GM19035 (cell line): ENCODE measurements at regions not wholly inside any gene's neighbourhood (a gene's known extent, or its start where the extent isn't known, plus 50 kb on each side); places are given as distances from the start of the nearest gene placed in this dataset.

Source experiments
- ATAC-seq: cut with Tn5 transposase; IDR thresholded peaks from one replicate; pipeline ENCODE4 v1.9.1; 2021; ENCODE audit not compliant: unreplicated experiment

GRCh38 chr13:31081316-31081715 lies 80.4 kb downstream of the HSPH1 start:
- ATAC-seq: peak; percentile 66

DNA sequence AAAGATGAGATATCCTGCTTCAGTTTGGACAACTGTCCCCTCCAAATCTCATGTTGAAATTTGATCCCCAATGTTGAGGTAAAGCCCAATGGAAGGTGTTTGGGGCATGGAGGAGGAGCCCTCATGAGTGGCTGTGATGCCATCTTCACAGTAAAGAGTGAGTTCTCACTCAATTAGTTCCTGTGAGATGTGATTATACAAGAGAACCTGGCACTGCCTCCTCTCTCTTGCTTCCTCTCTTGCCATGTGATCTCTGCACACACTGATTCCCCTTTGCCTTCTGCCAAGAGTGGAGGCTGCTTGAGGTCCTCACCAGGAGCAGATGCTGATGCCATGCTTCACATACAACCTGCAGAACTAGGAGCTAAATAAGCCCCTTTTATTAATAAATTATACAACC lies 86.9 kb downstream of the HSPH1 start:
- ATAC-seq: no peak

DNA sequence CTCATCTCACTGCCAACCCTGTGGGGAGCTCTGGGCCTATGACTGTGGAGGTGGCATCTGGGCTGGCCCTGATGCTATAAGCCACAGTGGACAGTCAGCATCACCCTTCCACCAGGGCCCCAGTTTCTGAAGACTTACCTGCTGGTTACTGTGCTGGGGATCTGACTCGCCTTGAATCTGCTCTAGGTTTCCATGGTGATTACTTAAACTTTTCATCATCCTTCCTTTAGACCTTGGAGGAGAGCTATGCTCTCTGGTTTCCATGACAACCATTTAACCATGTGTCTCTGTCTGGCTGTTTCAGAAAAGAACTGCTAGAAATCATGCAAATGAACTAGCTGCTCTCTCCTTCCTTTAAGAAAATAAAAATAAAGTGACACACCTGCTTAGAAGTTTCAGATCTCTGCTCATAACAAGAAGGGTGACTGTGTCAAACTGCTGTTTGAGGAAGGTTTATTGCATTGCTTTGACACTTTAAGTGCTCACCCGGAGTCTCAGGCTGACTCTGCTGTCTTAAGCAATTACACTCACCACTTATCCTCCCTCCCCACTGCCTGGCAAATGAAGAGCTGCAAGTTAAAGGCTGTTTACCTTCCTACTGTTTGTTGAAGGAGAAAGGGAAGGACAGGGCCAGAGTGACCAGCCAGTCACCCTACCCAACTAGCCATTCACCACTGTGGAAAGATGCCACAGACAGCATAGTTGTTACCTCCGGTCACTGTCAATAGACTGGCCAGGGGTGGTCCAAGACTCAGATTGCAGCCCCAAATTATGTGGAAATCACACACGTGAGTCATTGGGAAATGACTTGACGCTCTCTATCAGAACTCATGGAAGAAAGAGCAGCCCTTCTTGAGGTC lies 87.6 kb downstream of the HSPH1 start:
- ATAC-seq: peak; percentile 94

- no peak for ATAC-seq
Measured at GRCh38 chr13:31072041-31072440, 89.7 kb downstream of the HSPH1 start.

- no peak for ATAC-seq
Measured at GRCh38 chr13:31069808-31070534, 91.7 kb downstream of the HSPH1 start.

DNA sequence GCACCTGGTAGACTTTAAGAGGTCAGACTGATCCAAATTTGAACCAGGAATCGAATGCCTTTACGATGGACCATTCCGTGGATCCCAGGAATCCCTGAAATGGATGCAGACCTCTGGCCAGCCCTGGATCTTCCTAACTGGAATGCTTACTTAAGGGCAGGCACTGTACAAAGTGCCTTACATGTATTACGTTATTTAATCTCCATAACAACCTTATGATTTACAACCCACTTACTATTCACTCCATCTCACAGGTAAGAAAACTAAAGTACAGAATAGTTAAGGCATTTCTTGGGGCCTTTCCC lies 93.6 kb downstream of the HSPH1 start:
- no peak for ATAC-seq

DNA sequence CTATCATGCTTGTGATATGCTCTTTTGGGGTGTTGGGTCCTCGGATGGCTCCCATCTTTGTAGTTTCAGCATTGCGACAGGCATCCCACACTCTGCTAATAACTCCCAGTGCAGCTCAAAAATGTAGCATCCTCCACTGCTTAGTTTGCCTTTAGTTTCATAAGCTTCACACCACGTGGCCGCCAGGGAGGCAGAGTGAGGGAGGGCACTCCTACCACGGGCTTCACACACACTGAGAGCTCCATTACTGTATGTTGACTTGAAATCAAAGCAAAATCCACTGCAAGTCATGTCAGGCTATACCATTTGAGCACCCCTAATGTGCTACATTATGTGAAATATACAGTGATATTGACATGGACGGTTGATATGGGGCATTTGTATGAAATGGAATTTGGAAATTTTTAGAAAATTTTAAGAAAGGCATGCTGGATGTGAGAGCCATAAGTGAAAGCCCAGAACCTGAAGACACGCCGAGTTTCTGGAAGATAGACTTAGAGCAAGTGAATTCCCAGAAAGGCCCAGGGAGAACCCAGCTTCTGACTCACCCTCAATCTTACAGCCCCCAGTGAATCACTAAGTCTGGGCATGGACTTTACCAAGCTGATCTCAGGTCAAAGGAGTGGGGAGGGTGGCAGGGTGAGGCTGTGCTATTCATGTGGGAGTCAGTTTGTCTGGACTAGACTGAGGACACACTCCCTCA lies 94.1 kb downstream of the HSPH1 start:
- no peak for ATAC-seq

DNA sequence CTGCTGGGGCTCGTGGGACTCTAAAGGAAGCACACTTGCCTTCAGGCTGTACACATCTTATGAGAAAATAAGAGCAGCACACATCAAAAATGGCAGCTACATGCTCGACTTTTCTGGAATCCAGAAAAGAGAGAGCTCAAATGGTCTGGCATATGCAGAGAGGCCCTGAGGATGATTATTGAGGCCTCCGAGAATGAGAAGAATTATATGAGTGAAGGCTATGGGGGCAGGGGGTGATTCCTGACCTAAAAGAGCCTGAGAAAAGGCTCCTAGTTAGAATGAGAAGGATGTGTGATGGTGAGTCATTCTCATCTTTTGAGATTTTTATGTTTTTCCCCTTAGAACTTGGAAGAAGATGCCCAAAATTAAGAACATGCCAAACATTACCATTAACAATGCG lies 97.1 kb downstream of the HSPH1 start:
- no peak for ATAC-seq

GRCh38 chr13:31063772-31064171 lies 97.9 kb downstream of the HSPH1 start:
- ATAC-seq: no peak

DNA sequence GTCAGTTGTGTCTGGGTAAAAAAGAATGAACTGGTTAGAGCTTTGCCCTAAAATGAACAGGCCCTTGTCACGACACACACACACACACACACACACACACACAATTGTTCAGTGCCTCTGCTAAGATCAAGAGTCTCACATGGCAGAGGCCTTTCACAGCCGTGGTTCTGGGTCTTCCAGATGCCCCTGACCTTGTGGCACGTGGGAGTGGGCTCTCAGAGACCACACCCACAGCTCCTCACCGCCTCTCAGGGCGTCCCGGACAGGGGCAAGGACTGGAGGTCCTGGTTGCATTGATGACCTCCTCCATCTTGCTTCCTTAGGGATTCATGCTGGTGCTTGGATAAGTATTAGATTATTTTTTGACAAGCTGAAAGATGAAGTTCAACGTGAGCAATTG lies 101.0 kb downstream of the HSPH1 start:
- no peak for ATAC-seq

- no peak for ATAC-seq
Measured at GRCh38 chr13:31060220-31060619, 101.5 kb downstream of the HSPH1 start.

GRCh38 chr13:31057403-31058033 lies 104.2 kb downstream of the HSPH1 start:
- ATAC-seq: no peak

DNA sequence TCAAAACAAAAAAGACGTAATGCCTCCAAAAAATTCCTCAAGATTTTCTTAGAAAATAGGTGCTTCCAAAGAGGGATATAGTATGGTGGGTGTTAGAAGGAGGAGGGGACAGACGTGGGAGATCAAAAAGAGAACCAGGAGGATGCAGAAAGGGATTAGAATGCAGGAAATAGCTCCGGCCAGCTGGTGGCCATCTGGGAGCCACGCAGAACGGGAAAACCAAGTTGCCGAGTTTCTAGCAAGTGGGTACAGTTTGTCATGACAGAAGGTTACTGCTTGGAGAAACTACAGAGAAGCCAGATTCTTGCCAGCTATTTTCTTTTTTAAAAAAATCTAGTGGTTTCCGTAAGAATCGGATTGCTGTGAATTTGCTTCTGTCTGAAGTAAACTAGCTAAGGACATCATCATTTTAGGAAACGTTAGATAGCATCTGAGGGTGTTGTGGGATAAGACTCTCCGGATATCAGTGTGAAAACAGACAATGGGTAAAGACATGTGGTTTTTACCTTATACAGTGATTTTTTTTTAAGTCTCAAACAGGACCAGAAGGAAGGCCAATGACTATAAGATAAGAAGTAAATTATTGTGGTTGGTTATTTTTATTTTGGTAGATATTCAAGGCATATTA lies 104.9 kb downstream of the HSPH1 start:
- no peak for ATAC-seq

- no peak for ATAC-seq
Measured at GRCh38 chr13:31055589-31055988, 106.1 kb downstream of the HSPH1 start.

DNA sequence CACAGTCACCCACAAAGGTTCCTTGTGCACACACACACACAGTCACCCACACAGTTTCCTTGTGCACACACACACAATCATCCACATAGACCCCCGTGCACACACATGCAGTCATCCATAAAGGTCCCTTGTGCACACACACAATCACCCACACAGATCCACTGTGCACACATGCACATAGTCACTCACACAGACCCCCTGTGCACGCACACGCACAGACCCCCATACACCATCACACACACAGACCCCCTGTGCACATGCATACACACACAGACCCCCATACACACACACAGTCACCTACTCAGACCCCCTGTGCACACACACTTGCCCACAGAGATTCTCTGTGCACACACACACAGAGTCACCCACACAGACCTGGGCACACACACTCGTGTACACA lies 107.1 kb downstream of the HSPH1 start:
- no peak for ATAC-seq

GRCh38 chr13:31053896-31054295 lies 107.8 kb downstream of the HSPH1 start:
- ATAC-seq: no peak

- ATAC-seq: no peak
Measured at GRCh38 chr13:31053091-31053490, 108.6 kb downstream of the HSPH1 start.

DNA sequence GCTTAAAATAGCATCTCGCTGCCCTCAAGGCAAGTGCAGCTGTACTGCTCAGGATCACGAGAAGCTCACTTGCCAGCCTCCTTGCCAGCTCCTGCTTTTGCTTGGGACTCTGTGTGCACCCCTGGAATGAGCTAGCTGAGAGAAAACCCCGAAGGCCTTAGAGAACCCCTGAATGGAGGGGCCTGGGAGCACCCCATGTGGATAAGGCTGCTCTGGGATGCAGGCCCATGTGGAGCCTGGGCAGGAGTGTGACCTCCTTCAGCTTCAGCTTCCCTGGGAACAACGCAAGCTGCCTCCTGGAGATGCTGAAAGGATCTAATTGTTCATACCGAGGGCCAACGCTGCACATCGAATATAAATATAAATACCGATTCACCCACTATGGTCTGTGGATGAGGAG lies 109.2 kb downstream of the HSPH1 start:
- no peak for ATAC-seq

- no peak for ATAC-seq
Measured at GRCh38 chr13:31051999-31052398, 109.7 kb downstream of the HSPH1 start.

GRCh38 chr13:31050486-31051400 lies 111.0 kb downstream of the HSPH1 start:
- no peak for ATAC-seq
